Activated T-cell treated with anti-CD3 and anti-CD28 coated beads, Interleukin-2, amount 50 U/mL, for 24 hours (primary cell): ENCODE measurements at regions not wholly inside any gene's neighbourhood (a gene's known extent, or its start where the extent isn't known, plus 50 kb on each side); places are given as distances from the start of the nearest gene placed in this dataset.

Source experiments
- DNase-seq: peaks from one replicate; pipeline ENCODE4 v3.0.0-alpha.2; 2020
- H3K27ac Mint-ChIP-seq: 2 replicates; pipeline ENCODE4 v1.8.0; 2020; ENCODE audit warnings: mild to moderate bottlenecking, mixed read lengths
- H3K27me3 Mint-ChIP-seq: 2 replicates; pipeline ENCODE4 v1.8.0; 2020; ENCODE audit warnings: mixed read lengths
- H3K36me3 Mint-ChIP-seq: 2 replicates; pipeline ENCODE4 v1.8.0; 2020; ENCODE audit warnings: low read depth, mixed read lengths
- H3K4me1 Mint-ChIP-seq: 2 replicates; pipeline ENCODE4 v1.8.0; 2020; ENCODE audit warnings: low read depth, mixed read lengths
- H3K4me3 Mint-ChIP-seq: 2 replicates; pipeline ENCODE4 v1.8.0; 2020; ENCODE audit warnings: mild to moderate bottlenecking, moderate library complexity, mixed read lengths
- H3K9me3 Mint-ChIP-seq: 2 replicates; pipeline ENCODE4 v1.8.0; 2020; ENCODE audit warnings: mixed read lengths

DNA sequence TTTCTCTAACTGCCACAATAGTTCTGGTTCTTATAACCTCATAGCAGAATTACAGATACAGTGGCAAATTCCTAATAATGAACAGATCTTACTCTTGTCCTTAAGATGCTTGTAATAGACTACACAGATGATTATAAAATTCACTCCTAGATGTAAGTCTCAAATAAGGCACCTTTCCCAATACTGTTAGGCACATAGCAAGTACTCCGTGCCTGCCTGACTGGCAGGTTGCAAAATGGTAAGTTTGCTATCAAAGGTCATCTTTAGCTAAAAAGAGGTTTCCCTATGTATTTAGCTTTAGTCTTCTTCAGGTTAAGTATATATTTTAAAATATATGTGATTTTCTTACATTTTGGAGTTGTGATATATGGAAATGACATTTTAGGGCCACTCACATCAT lies 50.4 kb upstream of the FHIP2A start:
- DNase-seq: no peak
- H3K4me3 Mint-ChIP-seq: no peak overlapping the region
- H3K36me3 Mint-ChIP-seq: no peaks in the 10 kb centered on the region
- H3K9me3 Mint-ChIP-seq: no peaks in the 10 kb centered on the region
- no peak overlapping the region for H3K27ac Mint-ChIP-seq
- H3K27me3 Mint-ChIP-seq: peaks cover 43% of the 10 kb centered on the region
- peaks cover 12% of the 10 kb centered on the region for H3K4me1 Mint-ChIP-seq

DNA sequence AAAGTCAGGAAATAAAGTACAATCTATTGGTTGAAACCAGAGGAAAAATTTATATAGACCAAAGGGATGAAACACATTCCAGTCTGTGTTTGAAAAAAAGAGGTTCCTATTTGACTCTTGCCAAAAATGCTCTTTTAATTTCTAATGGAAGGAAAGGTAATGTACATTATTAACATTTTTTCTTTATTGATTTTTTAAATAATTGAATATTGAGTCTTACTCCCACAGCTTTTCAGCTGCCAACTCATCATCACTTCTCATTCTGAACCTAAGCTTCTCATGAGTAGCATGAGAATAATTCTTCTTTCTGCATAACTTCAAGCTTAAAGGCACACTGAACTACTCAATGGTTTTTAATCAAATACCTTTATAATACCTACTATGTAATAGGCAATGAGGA lies 49.8 kb upstream of the FHIP2A start:
- DNase-seq: no peak
- peaks cover 37% of the 10 kb centered on the region for H3K27me3 Mint-ChIP-seq
- no peaks in the 10 kb centered on the region for H3K36me3 Mint-ChIP-seq
- H3K9me3 Mint-ChIP-seq: no peaks in the 10 kb centered on the region
- H3K4me3 Mint-ChIP-seq: no peak overlapping the region
- peaks cover 10% of the 10 kb centered on the region for H3K4me1 Mint-ChIP-seq
- H3K27ac Mint-ChIP-seq: no peak overlapping the region
